Heart right ventricle (tissue), 16 donors: ENCODE measurements at regions not wholly inside any gene's neighbourhood (a gene's known extent, or its start where the extent isn't known, plus 50 kb on each side); places are given as distances from the start of the nearest gene placed in this dataset.
A peak's percentile ranks its signal among the peaks of the same experiment; 100 is the strongest.

ENCODE experiments used
- ATAC-seq, 8 donors: fragments of 200-7000 bp; cut with Tn5 transposase; one replicate each; pipeline ENCODE4 v1.9.1; 2020; ENCODE audit warnings: mild to moderate bottlenecking in 8 of 8, moderate library complexity in 8 of 8, moderate number of reproducible peaks in 1 of 8
- DNase-seq, 2 donors: peaks; one replicate each; pipeline ENCODE4 v3.0.0-alpha.2; 2020
- H3K27ac ChIP-seq, 10 donors: fragments of 200-600 bp; sonication (generic) in 2 of 10; one replicate each; pipeline versions ENCODE4 v1.5.0 to v1.8.0; 2020 to 2022; ENCODE audit warnings: mild to moderate bottlenecking in 3 of 10
- H3K27me3 ChIP-seq, 7 donors: fragments of 200-600 bp; one replicate each; pipeline ENCODE4 v1.8.0; 2021 to 2022; ENCODE audit warnings: mild to moderate bottlenecking in 2 of 7
- H3K36me3 ChIP-seq, 9 donors: fragments of 200-600 bp; sonication (generic) in 1 of 9; one replicate each; pipeline versions ENCODE4 v1.5.0 to v1.8.0; 2020 to 2022; ENCODE audit warnings: mild to moderate bottlenecking in 2 of 9
- H3K4me1 ChIP-seq, 9 donors: fragments of 200-600 bp; sonication (generic) in 1 of 9; one replicate each; pipeline versions ENCODE4 v1.5.0 to v1.8.0; 2020 to 2022; ENCODE audit warnings: mild to moderate bottlenecking in 4 of 9
- H3K4me3 ChIP-seq, 10 donors: fragments of 200-600 bp; sonication (generic) in 2 of 10; one replicate each; pipeline versions ENCODE4 v1.5.0 to v1.8.0; 2020 to 2022; ENCODE audit warnings: mild to moderate bottlenecking in 7 of 10, moderate library complexity in 2 of 10
- H3K9me3 ChIP-seq, 11 donors: fragments of 200-600 bp in 10 of 11; sonication (generic) in 2 of 11; one replicate each; pipeline versions ENCODE4 v1.5.0 to v1.8.0; 2013 to 2022; ENCODE audit warnings: mild to moderate bottlenecking in 2 of 11, control low read depth in 1 of 11, moderate library complexity in 1 of 11
- WGBS, 2 donors: extraction: QIAGEN DNeasy Blood & Tissue Kit; methylation state at CpG; one replicate each; pipeline ENCODE4 v1.1.7; 2013; ENCODE audit warnings: inconsistent platforms in 1 of 2; 5-methylcytosine and 5-hydroxymethylcytosine counted together
- intact Hi-C, 10 donors: fragments of 100-400 bp; cut with DNase I; formaldehyde crosslinking; loops; one replicate each; pipeline versions ENCODE4 v1.11.1 to v1.14.2; 2022
- TF ChIP-seq, protein P1 (sequence below), 9 donors: fragments of 200-600 bp; sonication (generic) in 2 of 9; IDR thresholded peaks; one replicate each; pipeline versions ENCODE4 v1.5.0 to v1.8.0; 2021 to 2022; ENCODE audit warnings: antibody characterized with exemption in 9 of 9, mild to moderate bottlenecking in 5 of 9, moderate library complexity in 1 of 9
- donor health status: Arrhythmogenic right ventricular cardiomyopathy.
- donor health status: ischemic (EF 13 %, LVEDD 7.1; RV severe dilation, severe dysfunction).
- donor health status: healthy with polysubstance abuse.
- donor health status: DM: no; HTN: yes; CAD: no.
- donor health status: DM: no; HTN: no; CAD: no.
- donor health status: ischemic (EF 25% LVEDD 6.9; RV normal size, moderate dysfunction).
- donor health status: ischemic (EF 25% LVEDD 5.7; RV mildly dilated, moderate dysfunction).
- donor health status: healthy.
- donor health status: DM: yes; HTN: yes; CAD: no.
- donor health status: Ischemic cardiomyopathy.
- donor health status: ischemic (EF 35%, LVEDD 5.7; RV mildly dilated, moderate dysfunction).
- donor health status: nonischemic (EF 11% LVEDD 7.7; RV severe dilation, severe dysfunction).
- donor health status: DM: yes; HTN: yes; CAD: no.
- donor health status: PGD.
- donor health status: ischemic (EF 29% LVEDD 5.4; RV normal size, mild dysfunction).
- donor health status: nonischemic (EF 23%, LVEDD 6.1; RV moderate dilation, normal function).

- H3K36me3 ChIP-seq: no peaks in the 10 kb centered on the region
- no peaks in the 10 kb centered on the region for H3K27me3 ChIP-seq
- no peak overlapping the region for H3K4me3 ChIP-seq
- H3K9me3 ChIP-seq: no peaks in the 10 kb centered on the region
- H3K4me1 ChIP-seq: peaks cover 0 to 51% (median 7%) of the 10 kb centered on the region in 9 donors
- intact Hi-C loops: no loop called here
- no peak overlapping the region for H3K27ac ChIP-seq
- WGBS, 2 donors: 48 to 53% methylated on average over 3 of the region's 3 CpGs
- ATAC-seq (no peak), DNase-seq (no peak)
- TF ChIP-seq, protein P1, sequence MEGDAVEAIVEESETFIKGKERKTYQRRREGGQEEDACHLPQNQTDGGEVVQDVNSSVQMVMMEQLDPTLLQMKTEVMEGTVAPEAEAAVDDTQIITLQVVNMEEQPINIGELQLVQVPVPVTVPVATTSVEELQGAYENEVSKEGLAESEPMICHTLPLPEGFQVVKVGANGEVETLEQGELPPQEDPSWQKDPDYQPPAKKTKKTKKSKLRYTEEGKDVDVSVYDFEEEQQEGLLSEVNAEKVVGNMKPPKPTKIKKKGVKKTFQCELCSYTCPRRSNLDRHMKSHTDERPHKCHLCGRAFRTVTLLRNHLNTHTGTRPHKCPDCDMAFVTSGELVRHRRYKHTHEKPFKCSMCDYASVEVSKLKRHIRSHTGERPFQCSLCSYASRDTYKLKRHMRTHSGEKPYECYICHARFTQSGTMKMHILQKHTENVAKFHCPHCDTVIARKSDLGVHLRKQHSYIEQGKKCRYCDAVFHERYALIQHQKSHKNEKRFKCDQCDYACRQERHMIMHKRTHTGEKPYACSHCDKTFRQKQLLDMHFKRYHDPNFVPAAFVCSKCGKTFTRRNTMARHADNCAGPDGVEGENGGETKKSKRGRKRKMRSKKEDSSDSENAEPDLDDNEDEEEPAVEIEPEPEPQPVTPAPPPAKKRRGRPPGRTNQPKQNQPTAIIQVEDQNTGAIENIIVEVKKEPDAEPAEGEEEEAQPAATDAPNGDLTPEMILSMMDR (IDR thresholded peaks at IDR 0.05): no peak
Measured at GRCh38 chr2:133955169-133955568, 298.7 kb upstream of the MGAT5 start.

- H3K4me1 ChIP-seq: peaks cover 0 to 45% (median 7%) of the 10 kb centered on the region in 9 donors
- ATAC-seq (peak in 3 of 8 donors; percentile 18 to 62 (median 33)), DNase-seq (no peak)
- no peaks in the 10 kb centered on the region for H3K27me3 ChIP-seq
- no peaks in the 10 kb centered on the region for H3K36me3 ChIP-seq
- TF ChIP-seq, protein P1 (IDR thresholded peaks at IDR 0.05): no peak
- no peaks in the 10 kb centered on the region for H3K9me3 ChIP-seq
- H3K4me3 ChIP-seq: no peak overlapping the region
- intact Hi-C loops: no loop called here
- H3K27ac ChIP-seq: peak overlapping the region in 2 of 10 donors; percentile 3 to 61
- WGBS, 2 donors: 48 to 56% methylated on average over 4 of the region's 4 CpGs
Measured at GRCh38 chr2:133956434-133956935, 297.4 kb upstream of the MGAT5 start.

DNA sequence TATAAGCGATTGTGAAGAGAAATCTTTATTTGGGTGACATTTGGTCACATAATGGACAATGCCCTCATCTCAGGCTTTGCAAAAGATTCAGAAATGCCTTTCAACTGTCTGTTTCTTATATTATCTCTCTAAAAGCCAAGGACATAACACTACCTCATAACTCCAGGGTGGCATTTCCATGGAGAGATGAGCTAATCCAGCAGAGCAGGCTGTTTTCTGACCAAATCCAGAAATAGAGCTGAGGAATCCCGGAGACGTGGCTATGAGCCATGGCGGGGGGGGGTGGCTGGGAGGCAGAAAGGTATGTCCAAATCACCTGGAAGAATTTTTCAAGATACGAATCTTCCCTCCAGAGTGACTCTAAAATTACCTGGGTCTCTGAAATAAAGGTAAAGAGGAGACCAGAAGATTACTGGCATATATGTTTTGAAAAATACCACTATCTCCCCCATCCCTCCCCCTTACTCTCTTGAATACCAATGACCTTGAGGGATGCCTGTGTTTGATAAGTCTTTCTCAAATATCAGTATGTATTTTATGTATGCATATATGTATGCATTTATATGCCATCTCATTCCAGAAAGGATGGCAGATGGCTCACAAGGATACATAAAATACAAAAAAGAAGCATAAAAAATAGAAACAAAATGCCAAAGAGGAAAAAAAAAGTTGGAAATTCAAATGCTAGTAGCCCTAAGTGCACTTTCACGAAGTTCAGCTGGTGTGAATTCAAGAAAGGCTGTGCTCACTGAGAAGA lies 296.0 kb upstream of the MGAT5 start:
- Histone ChIP-seq H3K4me3 (no peak overlapping the region), H3K27me3 (no peaks in the 10 kb centered on the region), H3K27ac (peak overlapping the region in 2 of 10 donors; percentile 34 to 61), H3K36me3 (no peaks in the 10 kb centered on the region), H3K4me1 (peaks cover 0 to 31% (median 1%) of the 10 kb centered on the region in 9 donors), H3K9me3 (no peaks in the 10 kb centered on the region)
- DNase-seq (no peak), ATAC-seq (peak in 2 of 8 donors; percentile 60 to 73)
- TF ChIP-seq, protein P1 (IDR thresholded peaks at IDR 0.05): no peak
- 34 to 41% methylated on average over 5 to 6 of the region's 6 CpGs for WGBS, 2 donors
- intact Hi-C loops: no loop called here

- intact Hi-C loops: no loop called here
- Histone ChIP-seq H3K36me3 (no peaks in the 10 kb centered on the region), H3K27ac (no peak overlapping the region), H3K9me3 (peaks cover 0 to 2% (median 0%) of the 10 kb centered on the region in 11 donors), H3K4me1 (peaks cover 0 to 30% (median 0%) of the 10 kb centered on the region in 9 donors), H3K27me3 (no peaks in the 10 kb centered on the region), H3K4me3 (no peak overlapping the region)
- TF ChIP-seq, protein P1 (IDR thresholded peaks at IDR 0.05): no peak
- WGBS, 2 donors: 69 to 86% methylated on average over 1 of the region's 1 CpG
- DNase-seq (no peak), ATAC-seq (no peak)
Measured at GRCh38 chr2:133959066-133959465, 294.8 kb upstream of the MGAT5 start.
